NCI-H526 (cell line): ENCODE measurements at regions not wholly inside any gene's neighbourhood (a gene's known extent, or its start where the extent isn't known, plus 50 kb on each side); places are given as distances from the start of the nearest gene placed in this dataset.
A peak's percentile ranks its signal among the peaks of the same experiment; 100 is the strongest.
"Not testable (repeated sequence)": the region's sequence is repeated elsewhere in the genome, so short reads cannot be mapped to it uniquely, and the experiment has no call there.

ENCODE experiments used
- DNase-seq, 2 experiments: peaks; one replicate each; lab custom pipeline; 2025; lab: John Stamatoyannopoulos, UW

DNA sequence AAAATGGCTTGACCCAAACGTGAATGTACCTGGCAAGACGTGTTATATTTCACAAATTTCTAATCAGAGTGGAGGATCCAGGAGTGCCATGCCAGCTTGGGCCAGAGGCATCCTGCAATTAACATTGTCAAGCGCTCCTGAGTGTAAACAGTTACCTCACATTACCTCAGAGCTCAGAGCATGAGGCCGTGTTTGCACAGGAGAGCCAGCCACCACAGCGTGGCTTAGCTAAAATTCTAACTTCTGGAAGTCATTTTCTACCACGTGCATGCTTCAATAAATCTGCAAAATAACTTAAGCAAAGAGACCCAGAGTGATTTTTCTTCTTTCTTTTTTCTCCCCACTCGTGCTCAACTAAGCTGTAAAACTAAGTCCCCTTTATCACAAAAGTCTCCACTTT is 769.0 kb downstream of the KCNJ2 start:
- no peak for DNase-seq

DNA sequence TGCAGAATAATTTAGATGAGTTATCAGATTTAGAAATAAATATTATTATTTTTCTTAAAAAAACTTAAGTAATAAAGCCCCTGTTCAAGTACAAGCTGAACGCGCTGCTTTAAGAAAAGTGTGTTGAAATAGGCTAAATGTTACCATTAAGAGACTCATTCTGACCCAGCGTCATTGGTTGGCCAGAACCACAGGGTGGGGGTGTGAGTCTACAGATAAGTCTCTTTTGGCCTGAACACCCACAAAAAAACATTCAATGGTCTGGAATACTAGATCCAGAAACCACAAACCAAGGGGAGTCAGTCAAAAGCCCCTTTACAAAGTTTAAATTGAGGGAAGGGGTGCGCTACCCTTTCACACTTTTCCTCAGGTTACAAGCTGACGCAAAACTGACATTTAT is 776.1 kb downstream of the KCNJ2 start:
- no peak for DNase-seq

DNA sequence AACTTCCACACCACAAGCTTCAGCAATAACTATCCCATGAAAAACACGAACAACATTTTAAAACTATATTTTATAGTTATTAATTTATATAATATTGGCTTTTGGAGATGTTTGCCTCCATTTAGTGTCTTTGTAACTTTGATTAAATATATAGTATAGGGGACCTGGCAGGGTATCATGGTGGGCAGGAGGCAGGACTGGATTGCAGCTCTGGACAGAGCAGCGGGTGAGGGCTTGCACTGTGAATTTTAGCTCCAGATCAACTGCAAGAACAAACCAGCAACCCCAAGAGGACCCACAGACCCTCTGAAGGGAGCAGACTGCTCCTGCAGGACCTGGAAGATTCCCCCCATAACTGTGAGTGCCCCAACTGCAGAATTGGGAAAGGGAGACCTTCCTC is 777.9 kb downstream of the KCNJ2 start:
- no peak for DNase-seq

DNA sequence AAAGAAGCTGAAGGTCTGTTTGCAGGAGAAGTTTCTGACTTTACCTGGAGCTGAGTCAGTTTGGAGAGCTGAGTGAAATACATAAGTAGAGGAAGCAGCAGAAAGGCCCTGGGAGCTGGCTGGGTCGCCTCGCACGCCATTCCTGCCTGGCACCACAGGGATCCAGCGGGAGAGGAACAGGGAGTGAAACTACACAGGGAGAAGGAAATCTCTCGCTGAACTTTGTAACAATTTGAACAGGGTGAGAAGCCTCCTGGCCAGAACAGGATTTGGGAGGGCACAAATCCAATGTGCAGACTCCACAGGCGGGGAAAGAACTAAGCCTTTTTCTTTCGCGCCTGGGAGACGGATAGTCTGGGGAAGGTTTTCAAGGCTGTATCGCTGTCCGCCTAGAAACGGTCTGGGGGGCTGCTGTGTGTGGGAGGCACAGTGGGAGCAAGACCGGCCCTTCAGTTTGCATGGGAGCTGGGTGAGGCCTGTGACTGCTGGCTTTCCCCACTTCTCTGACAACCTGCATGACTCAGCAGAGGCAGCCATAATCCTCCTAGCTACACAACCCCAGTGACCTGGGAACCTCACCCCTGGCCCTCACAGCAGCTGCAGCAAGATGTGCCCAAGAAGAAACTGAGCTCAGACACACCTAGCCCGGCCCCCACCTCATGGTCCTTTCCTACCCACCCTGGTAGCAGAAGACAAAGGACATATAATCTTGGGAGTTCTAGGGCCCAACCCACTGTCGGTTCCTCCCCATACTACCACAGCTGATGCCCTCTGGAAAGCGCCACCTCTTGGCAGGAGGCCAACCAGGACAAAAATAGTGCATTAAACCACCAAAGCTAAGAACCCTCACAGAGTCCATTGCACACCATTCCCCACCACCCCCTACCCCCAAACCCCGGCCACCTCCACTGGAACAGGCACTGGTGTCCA is 778.6 kb downstream of the KCNJ2 start:
- no peak for DNase-seq

DNA sequence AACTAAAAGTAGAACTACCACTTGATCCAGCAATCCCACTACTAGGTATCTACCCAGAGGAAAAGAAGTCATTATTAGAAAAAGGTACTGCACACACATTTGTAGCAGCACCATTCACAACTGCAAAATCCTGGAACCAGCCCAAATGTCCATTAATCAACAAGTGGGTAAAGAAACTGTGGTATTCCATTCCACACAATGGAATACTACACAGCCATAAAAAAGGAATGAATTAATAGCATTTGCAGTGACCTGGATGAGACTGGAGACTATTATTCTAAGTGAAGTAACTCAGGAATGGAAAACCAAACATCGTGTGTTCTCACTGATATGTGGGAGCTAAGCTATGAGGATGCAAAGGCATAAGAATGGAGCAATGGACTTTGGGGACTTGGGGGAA is 783.8 kb downstream of the KCNJ2 start:
- DNase-seq, result not testable (repeated sequence)

DNA sequence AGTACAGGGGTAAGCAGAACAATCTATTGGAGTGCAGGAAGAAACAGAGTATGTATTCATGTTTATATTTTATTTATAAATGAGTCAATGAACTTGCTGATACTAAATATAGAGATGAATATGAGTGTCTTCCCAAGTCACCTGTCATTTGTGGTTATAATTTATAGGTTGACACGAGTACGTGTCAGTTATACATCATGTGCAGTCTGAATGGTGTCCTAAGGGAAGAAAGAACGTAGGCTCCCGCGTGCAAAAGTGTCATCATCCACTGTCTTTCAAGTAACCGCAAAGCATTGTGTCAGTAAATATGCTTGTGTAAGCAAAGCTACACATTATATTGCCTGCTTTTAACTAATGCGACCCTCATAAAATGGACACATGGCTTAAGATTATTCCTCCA is 786.1 kb downstream of the KCNJ2 start:
- DNase-seq, result no peak

DNA sequence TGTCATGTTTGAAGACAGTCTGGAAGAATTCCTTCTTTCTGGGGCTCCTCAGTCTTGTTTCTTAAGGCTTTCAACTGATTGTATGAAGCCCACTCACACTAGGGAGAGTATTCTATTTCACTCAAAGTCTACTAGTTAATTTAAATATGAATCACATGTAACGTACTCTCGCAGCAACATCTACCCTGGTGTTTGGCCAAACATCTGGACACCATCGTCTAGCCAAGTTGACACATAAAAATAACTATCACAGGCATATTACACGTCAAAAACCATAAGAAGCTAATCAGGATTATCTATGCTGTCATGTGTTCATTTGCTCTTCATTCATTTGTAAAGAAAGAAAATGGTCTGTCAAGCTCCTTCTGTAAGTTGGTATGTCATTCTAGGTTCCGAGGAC is 787.4 kb downstream of the KCNJ2 start:
- no peak for DNase-seq

DNA sequence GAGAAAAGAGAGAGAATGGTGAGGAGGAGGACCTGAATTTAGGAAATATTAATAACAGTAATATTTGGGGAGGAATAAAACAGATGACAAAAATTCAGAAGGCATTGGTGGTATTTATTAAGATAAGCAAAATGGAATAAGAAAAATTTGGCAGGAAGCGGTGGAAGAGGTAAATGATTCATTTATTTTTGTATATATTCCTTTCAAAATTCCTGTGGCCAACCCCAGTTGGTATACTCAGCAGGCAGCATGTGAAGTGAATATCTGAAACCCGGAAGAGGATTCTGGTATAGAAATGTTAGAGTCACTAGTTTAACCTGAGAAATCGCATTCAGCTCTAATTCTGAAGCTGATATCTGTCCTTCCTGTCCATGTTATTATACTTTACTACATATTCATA is 792.0 kb downstream of the KCNJ2 start:
- DNase-seq, result no peak

DNA sequence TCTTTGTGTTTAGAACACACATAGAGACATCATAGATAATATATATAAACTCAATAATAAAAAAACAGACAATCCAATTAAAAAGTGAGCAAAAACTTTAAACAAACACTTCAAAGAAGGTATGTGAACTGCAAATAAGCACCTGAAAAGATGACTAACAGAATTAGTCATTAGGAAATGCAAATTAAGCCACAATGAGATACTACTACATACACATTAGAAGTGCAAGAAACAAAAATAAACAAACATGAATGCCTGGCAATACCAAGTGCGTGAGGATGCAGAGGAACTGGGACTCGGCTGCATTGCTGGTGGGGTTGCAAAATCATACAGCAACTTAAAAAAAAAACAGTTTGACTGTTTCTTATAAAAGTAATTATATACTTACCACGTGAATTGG is 799.0 kb downstream of the KCNJ2 start:
- DNase-seq, result no peak

DNA sequence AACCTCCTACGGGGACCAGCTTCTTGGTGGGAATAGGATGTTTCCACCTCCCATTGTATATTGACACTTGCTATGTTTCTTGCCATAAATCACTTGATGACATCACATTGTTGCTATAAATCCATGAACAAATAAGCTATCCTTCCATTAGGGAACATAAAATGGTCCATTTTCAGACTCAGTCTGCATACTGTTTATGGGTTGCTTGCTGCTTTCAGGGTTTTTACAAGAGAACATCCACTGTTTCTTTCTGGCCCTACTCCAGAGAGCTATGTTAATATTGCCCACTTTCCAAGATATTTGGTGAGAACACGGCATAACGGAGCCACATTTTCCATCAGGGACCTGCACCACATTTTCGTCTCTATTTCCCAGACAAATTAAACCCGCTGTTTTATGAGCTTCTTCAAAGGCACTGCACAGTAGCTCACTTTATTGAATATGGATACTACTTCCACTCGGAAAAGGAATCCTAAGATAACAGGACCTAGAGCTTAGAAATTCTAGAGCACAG is 800.2 kb downstream of the KCNJ2 start:
- DNase-seq, result no peak

DNA sequence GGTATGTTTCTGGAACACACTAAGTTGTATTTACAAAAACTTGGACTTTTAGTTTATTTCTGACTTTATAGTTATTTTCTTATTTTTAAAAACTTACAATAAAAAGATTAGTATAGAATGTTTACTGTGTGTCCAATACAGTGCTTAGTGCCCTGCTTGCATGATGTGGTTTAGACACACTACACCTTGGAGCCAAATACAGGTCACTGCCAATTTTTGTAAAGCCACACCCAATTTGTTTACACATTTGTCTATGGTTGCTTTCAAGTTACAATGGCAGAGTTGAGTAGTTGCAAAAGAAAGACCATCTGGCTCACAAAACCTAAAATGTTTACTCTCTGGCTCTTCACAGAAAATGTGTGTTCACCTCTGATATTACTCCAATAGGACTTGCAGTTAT is 807.1 kb downstream of the KCNJ2 start:
- DNase-seq, result no peak

DNA sequence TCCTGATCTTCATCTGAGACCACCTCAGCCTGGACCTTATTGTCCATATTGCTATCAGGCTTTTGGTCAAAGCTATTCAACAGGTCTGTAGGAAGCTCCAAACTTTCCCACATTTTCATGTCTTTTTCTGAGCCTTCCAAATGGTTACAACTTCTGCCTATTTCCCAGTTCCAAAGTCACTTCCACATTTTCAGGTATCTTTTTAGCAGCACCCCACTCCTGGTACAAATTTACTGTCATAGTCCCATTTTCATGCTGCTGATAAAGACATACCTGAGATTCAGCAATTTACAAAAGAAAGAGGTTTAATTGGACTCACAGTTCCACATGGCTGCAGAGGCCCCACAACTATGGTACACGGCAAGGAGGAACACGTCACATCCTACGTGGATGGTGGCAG is 815.5 kb downstream of the KCNJ2 start:
- DNase-seq, result no peak

DNA sequence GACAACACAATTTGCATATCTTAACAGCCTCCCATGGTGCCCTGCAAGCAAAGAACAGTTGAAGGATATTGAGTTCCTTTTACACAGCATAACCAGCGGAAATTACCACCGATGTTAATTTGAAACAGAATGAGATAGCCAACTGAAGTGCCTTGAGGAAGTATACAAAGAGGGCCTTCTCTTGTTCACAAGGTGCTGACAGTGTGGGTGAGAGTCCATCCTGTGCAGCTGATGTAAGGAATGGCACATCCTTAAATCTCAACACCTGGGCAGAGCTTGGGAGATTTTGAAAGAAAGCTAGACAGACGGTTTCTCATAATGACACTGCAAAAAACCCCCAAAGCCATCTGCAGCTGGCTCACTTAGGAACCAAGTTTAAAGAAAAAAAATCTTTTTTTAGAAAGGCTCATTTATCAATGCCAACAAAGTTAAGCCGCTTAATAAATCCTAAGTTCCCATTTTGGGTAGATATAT is 818.6 kb downstream of the KCNJ2 start:
- peak in 1 of 2 experiments; percentile 3 for DNase-seq

DNA sequence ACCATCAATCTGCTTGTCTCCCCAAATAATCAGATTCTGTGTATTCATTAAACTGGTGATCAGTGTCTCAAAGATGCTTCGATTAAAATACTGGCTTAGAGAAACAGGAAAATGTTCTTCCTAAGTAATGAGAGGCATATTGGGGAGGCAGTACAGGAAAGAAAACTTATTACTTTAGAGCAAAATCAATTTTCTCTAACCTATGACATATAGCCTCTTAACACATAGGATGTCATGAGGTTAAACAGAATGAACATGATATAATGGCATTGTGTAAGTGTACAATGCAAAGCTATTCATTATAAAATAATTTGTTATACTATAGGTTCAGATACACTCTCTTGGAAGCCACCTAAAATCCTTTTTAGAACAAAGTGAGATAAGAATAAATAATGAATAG is 819.3 kb downstream of the KCNJ2 start:
- no peak for DNase-seq

DNA sequence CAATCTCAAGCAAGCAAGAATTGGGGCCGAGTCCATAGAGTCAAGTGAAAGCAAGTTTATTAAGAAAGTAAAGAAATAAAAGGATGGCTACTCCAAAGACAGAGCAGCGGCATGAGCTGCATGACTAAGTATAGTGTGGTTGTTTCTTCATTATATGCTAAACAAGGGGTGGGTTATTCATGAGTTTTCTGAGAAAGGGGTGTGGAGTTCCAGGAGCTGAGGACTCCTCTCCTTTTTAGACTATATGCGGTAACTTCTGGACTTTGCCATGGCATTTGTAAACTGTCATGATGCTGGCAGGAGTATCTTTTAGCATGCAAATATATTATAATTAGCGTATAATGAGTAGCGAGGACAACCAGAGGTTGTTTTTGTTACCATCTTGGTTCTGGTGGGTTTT is 819.9 kb downstream of the KCNJ2 start:
- DNase-seq, result peak in 1 of 2 experiments; percentile 10

DNA sequence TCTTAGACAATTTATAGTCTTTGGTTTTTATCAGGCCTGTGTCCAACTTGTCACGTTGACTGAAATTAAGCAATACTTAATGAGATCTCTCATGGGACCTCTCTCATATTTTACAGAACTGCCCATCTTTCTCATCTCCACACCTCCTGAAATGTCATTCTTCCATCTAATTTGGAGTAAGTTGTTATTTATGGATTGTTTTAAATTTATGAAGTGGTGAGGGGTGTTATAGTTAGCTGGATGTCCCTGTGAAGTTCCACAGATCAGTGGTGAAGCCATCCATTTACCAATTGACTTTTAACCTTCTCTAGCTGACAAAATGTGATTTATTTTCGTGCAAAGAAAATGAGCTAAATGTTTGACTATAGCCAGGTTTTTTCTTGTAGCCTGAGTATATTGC is 824.9 kb downstream of the KCNJ2 start:
- DNase-seq, result no peak

DNA sequence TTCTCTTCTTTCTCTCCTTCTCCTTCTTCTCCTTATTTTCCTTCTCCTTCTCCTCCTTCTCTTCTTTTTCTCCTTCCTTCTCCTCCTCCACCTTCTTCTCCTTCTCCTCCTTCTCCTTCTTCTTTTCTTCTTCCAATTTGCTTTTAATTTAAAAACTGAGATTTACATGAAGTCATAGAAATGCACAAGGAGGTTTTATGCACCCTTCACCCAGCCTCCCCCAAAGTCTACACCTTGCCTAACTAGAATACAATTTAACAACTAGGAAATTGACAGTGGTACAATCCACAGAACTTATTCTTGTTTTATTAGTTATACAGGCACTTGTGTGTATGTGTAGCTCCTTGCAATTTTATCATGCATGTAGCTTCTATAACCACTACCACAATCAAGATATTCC is 826.7 kb downstream of the KCNJ2 start:
- DNase-seq, result no peak

DNA sequence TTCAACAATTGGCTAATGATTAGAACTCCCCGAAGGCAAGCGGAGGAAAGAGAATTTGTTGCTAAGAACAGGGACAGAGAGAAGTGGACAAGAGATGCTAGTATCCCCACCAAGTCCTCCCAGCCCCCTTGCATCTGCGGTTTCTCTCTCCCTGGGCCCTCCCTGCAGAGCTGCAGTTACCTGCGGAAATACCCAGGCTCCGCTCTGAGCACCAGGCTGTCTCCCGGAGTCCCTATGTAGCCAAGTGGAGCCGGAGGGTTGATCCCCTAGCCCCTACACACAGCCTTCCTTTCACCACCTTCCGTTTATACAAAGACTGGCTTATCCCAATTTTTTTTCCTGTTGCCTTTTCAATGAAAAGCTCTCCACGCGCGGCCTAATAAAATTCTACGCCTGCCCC is 834.4 kb downstream of the KCNJ2 start:
- no peak for DNase-seq

DNA sequence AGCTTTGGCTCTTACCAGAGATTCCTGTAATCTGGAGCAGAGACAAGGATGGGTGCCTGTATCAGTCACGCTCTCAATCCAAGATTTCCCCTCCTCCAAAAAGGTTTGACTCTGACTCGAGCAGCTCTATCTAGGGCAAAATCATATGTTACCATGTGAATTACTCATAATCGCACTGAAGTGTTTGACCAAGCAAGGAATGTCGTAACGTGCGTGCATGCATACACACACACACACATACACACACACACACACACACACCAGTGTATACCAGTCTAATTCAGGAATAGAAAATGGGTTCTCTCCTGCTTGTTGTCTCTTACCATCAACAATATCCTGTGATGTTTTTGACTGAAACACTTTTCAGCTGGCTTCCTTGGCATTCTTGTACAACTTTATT is 835.1 kb downstream of the KCNJ2 start:
- no peak for DNase-seq

DNA sequence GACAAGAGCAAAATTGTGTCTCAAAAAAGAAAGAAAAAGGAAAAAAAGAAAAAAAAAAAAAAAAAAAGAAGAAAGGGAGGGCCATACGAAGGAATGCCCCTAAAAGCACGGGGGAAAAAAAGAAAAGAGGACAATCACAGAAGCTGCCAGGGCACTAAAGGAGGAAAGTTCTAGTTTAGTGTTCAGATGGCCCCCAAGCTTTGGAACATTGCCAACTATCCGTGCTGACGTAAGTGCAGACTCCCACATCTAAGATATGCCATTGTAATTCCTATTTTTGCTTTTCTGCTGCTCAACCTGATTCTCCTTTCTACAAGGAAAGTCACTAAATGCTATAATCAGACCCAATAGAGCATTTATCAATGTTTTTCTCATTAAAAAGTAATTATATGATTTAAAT is 842.1 kb downstream of the KCNJ2 start:
- DNase-seq, result peak in 1 of 2 experiments; percentile 4

DNA sequence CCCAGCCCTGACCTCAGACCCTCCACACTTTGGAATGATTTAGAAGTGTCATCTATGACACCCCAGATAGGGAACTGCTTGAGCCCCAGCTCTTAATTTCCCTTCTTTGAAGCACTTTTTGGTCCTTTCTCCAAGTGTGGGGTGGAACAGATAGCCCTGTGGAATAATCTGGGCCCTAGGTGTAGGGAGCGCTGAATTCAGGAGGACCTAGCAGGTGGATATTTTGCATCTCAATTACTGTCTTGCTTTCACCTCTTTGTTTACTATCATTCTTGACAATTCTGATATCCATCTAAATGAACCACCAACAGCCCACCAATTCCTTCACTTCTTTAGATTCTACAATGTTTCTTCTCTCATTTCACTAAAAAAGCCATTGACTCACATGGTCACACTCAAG is 850.4 kb downstream of the KCNJ2 start:
- DNase-seq, result no peak

DNA sequence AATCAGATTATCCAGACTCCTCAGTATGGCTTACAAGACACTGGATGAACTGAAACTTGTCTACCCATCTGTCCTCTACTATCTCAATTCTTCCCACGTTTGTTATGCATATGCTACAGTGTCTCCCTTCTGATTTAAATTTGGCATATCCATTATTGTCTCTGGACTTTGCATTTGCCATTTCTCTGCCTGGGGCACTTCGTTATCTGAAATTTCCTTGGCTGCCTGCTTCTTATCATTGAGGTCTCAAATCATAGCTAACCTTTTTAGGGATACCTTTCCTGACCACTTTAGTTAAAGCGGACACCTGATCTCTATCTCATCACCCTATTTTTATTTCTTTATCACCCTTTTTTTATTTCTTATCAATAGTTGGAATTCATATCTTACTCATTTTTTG is 853.4 kb downstream of the KCNJ2 start:
- DNase-seq, result no peak

DNA sequence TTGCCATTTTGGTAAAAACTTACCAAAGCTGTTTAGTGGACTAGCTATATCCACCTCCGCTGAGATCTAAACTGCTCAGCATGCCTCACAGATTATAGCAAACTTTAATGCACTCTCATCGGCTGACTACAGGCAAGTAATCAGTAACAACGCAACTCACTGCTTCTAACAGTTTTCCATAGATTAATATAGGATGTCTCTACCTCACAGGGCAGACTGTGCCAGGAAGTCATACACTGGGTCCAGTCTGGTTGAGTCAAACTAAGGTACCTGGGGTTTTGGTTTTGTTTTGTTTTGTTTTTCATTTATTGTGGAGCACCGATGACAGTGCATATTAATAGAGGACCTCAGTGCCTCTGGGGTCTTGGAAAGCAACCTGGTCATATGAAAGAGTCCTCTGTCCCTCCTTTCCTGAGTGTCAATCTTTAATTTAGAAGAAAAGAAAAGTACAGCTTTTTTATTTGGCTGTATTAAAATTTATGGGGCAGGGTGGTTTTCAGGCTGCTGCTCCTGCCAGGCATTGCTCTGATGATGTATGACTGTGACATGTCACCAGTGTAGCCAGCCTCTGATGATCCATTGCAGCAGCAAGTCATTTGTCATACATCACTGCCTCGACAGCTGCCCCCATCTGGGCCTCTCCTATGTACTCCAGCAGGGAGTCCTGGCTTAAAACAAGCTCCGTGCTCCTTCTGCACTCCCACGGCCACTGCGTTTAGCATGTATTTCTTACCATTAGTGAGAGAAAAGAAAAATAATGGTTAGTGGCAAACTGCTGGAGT is 854.1 kb downstream of the KCNJ2 start:
- peak; percentile 77 to 88 for DNase-seq
